A673 (cell line): ENCODE measurements at regions not wholly inside any gene's neighbourhood (a gene's known extent, or its start where the extent isn't known, plus 50 kb on each side); places are given as distances from the start of the nearest gene placed in this dataset.

Experiments used
- EZH2 ChIP-seq: fragments of 200-600 bp; sonication (generic); IDR thresholded peaks from 2 replicates; pipeline ENCODE4 v1.6.1; 2017; ENCODE audit warnings: borderline replicate concordance, low read depth, mild to moderate bottlenecking, mixed read lengths, antibody characterized with exemption, low read length; ENCODE audit not compliant: poor library complexity, severe bottlenecking
- TF ChIP-seq, protein P1 (sequence below): fragments of 300-800, 200-600 bp; sonication (generic); conservative IDR thresholded peaks from 2 replicates; pipeline ENCODE4 v1.5.1; 2017; ENCODE audit warnings: low read depth, mild to moderate bottlenecking, antibody characterized with exemption, low read length, moderate library complexity, mixed read lengths

DNA sequence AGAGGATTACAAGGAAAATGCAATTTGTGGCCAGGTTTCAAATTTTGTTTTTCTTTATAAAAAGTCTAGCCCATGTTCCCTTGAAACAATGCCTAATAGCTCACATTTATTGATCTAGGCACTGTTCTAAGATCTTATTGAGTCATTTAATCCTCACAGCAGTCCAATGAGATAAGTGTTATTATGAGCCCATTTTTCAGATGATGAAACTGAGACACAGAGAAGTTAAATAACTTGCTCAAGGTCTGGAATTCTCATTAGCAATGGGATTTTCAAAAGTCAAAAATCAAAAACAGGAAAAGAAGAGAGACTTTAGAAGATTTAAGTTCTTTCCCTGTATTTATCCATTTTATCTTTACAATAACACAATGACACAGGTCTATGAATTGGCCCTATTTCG is 90.0 kb upstream of the COL6A5 start:
- TF ChIP-seq, protein P1, sequence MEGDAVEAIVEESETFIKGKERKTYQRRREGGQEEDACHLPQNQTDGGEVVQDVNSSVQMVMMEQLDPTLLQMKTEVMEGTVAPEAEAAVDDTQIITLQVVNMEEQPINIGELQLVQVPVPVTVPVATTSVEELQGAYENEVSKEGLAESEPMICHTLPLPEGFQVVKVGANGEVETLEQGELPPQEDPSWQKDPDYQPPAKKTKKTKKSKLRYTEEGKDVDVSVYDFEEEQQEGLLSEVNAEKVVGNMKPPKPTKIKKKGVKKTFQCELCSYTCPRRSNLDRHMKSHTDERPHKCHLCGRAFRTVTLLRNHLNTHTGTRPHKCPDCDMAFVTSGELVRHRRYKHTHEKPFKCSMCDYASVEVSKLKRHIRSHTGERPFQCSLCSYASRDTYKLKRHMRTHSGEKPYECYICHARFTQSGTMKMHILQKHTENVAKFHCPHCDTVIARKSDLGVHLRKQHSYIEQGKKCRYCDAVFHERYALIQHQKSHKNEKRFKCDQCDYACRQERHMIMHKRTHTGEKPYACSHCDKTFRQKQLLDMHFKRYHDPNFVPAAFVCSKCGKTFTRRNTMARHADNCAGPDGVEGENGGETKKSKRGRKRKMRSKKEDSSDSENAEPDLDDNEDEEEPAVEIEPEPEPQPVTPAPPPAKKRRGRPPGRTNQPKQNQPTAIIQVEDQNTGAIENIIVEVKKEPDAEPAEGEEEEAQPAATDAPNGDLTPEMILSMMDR = no peak
- TF ChIP-seq EZH2 = no peak
